Tibial artery (tissue), 4 donors: ENCODE measurements at regions not wholly inside any gene's neighbourhood (a gene's known extent, or its start where the extent isn't known, plus 50 kb on each side); places are given as distances from the start of the nearest gene placed in this dataset.

ENCODE experiments used
- DNase-seq, 2 donors: peaks; one replicate each; pipeline ENCODE4 v3.0.0-alpha.2; 2019
- H3K27ac ChIP-seq, 2 donors: fragments of 200-600 bp; sonication (generic) in 1 of 2; 1 replicate in 1 of 2; 2 replicates in 1 of 2; pipeline ENCODE4 v1.5.1; 2018 to 2019; ENCODE audit warnings: mild to moderate bottlenecking in 1 of 2
- H3K27me3 ChIP-seq, 2 donors: fragments of 200-600 bp; sonication (generic) in 1 of 2; one replicate each; pipeline versions ENCODE4 v1.5.1 to v1.6.0; 2016 to 2019
- H3K36me3 ChIP-seq, 3 donors: fragments of 200-600 bp; sonication (generic) in 2 of 3; one replicate each; pipeline ENCODE4 v1.5.1; 2016 to 2019; ENCODE audit warnings: mild to moderate bottlenecking in 2 of 3
- H3K4me1 ChIP-seq, 4 donors: fragments of 200-600 bp; sonication (generic) in 2 of 4; 1 replicate in 3 of 4; 2 replicates in 1 of 4; pipeline ENCODE4 v1.5.1; 2016 to 2019
- H3K4me3 ChIP-seq, 2 donors: fragments of 200-600 bp; sonication (generic) in 1 of 2; 1 replicate in 1 of 2; 2 replicates in 1 of 2; pipeline ENCODE4 v1.5.1; 2018 to 2019; ENCODE audit warnings: mild to moderate bottlenecking in 2 of 2
- H3K9me3 ChIP-seq, 3 donors: fragments of 200-600 bp; sonication (generic) in 1 of 3; one replicate each; pipeline ENCODE4 v1.5.1; 2016 to 2019
- intact Hi-C: fragments of 100-400 bp; cut with DNase I; formaldehyde crosslinking; loops from one replicate; pipeline ENCODE4 v1.15.0; 2023; ENCODE audit warnings: low total_unique reads
- TF ChIP-seq, protein P1 (sequence below), 2 experiments: fragments of 200-600 bp in 1 of 2; fragments of 450-650 bp in 1 of 2; IDR thresholded peaks; one replicate each; pipeline ENCODE4 v1.5.1; 2017 to 2019; ENCODE audit warnings: antibody characterized with exemption in 2 of 2, mild to moderate bottlenecking in 1 of 2, moderate library complexity in 1 of 2

DNA sequence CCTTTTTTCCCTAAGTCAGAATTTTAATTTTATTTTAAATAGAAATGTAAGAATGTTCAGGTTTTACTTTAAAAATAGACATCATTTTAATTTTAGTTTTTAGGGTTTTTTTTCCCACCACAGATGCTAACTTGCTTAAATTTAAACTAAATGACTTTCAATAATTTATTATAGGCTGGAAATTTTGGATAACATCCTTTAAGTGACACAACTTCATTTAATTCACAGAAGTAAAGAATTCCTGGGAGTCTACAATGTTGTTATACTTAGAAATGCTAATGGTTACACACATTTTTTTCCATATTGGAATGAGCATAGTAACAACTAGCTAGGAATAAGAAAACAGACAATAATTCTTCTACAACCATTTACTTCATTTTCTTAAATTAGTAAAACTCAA, 90.5 kb upstream of the PDE10A start:
- TF ChIP-seq, protein P1, sequence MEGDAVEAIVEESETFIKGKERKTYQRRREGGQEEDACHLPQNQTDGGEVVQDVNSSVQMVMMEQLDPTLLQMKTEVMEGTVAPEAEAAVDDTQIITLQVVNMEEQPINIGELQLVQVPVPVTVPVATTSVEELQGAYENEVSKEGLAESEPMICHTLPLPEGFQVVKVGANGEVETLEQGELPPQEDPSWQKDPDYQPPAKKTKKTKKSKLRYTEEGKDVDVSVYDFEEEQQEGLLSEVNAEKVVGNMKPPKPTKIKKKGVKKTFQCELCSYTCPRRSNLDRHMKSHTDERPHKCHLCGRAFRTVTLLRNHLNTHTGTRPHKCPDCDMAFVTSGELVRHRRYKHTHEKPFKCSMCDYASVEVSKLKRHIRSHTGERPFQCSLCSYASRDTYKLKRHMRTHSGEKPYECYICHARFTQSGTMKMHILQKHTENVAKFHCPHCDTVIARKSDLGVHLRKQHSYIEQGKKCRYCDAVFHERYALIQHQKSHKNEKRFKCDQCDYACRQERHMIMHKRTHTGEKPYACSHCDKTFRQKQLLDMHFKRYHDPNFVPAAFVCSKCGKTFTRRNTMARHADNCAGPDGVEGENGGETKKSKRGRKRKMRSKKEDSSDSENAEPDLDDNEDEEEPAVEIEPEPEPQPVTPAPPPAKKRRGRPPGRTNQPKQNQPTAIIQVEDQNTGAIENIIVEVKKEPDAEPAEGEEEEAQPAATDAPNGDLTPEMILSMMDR (IDR thresholded peaks at IDR 0.05) = no peak
- Histone ChIP-seq H3K4me1 (no peaks in the 10 kb centered on the region), H3K9me3 (no peaks in the 10 kb centered on the region), H3K27ac (no peak overlapping the region), H3K4me3 (no peak overlapping the region), H3K36me3 (no peaks in the 10 kb centered on the region), H3K27me3 (no peaks in the 10 kb centered on the region)
- DNase-seq = no peak
- intact Hi-C loops = no loop called here

DNA sequence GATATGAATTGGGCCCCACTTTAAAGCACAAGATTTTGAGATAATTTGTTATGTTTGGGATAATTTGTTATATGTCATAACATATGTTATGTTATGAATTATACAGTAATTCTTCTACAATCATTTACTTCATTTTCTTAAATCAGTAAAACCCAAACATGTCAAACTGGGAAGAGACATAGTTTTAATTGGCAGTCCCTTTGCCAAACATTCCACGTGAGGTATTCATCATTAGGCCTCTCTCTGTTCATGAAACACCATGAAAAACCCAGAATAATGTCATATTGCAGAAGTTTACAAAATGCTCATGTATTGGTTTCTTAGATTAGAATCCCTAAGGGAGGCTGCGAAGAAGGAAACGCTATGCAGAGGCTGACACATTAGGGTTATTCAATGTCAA, 89.4 kb upstream of the PDE10A start:
- Histone ChIP-seq H3K27ac (no peak overlapping the region), H3K36me3 (no peaks in the 10 kb centered on the region), H3K4me3 (no peak overlapping the region), H3K9me3 (no peaks in the 10 kb centered on the region), H3K27me3 (no peaks in the 10 kb centered on the region), H3K4me1 (no peaks in the 10 kb centered on the region)
- TF ChIP-seq, protein P1 (IDR thresholded peaks at IDR 0.05) = no peak
- no peak for DNase-seq
- intact Hi-C loops = no loop called here

DNA sequence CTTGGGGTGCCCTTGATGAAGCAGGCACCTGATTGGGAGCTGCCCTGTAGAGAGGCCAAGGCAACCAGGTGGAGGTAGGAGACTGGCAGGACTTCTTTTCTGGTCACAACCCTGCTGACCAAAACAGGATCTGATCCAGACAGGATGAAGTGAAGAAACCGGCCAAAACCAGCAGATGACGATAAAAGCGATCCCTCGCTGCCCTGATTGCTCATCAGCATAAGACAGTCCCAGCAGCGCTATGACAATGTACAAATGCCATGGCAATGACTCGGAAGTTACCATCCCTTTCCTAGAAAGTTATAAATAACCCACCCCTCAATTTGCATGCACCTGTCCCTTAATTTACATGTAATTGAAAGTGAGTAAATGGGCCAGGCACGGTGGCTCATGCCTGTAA, 88.4 kb upstream of the PDE10A start:
- no peak for DNase-seq
- H3K4me1 ChIP-seq = no peaks in the 10 kb centered on the region
- no peaks in the 10 kb centered on the region for H3K36me3 ChIP-seq
- H3K4me3 ChIP-seq = no peak overlapping the region
- no peak overlapping the region for H3K27ac ChIP-seq
- intact Hi-C loops = no loop called here
- no peaks in the 10 kb centered on the region for H3K9me3 ChIP-seq
- H3K27me3 ChIP-seq = no peaks in the 10 kb centered on the region
- TF ChIP-seq, protein P1 (IDR thresholded peaks at IDR 0.05) = no peak

DNA sequence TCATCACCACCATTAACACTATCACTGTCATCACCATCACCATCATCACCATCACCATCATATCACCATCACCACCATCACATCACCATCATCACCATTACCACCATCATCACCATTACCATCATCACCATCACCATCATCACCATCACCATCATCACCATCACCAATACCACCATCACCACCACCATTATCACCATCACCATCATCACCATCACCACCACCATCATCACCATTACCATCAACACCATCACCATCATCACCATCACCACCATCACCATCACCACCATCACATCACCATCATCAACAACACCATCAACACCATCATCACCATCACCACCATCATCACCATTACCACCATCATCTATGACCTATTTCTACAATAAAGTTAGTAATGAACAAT, 86.1 kb upstream of the PDE10A start:
- Histone ChIP-seq H3K36me3 (no peaks in the 10 kb centered on the region), H3K27ac (no peak overlapping the region), H3K27me3 (no peaks in the 10 kb centered on the region), H3K4me3 (no peak overlapping the region), H3K9me3 (no peaks in the 10 kb centered on the region), H3K4me1 (no peaks in the 10 kb centered on the region)
- intact Hi-C loops = loop anchor here (5.0 kb wide), 1 partner anchor 1672 kb away; no protein-coding TSS in a partner anchor
- no peak for DNase-seq
- TF ChIP-seq, protein P1 (IDR thresholded peaks at IDR 0.05) = no peak

DNA sequence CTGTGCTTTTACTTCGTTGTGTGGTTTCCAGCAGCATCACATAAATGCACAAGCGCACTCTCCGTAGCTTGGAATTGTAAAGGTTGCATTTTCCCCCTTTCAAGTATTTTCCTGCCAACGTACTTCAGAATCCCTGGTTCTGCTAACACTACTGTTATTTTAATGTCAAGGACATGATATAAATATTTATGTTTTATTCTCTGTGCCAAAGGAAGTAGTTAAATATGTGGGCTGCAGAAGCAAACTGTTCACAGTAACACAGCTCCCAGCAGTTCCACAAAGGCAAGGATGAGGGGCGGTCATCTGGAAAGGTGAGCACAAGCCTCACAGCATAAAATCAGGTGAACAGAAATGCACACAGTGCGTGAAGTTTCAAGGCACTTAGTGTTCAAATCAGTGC, 85.3 kb upstream of the PDE10A start:
- no peaks in the 10 kb centered on the region for H3K36me3 ChIP-seq
- TF ChIP-seq, protein P1 (IDR thresholded peaks at IDR 0.05) = no peak
- no peaks in the 10 kb centered on the region for H3K4me1 ChIP-seq
- intact Hi-C loops = loop anchor here (5.0 kb wide), 1 partner anchor 1671 kb away; no protein-coding TSS in a partner anchor
- H3K27ac ChIP-seq = no peak overlapping the region
- H3K27me3 ChIP-seq = no peaks in the 10 kb centered on the region
- H3K9me3 ChIP-seq = no peaks in the 10 kb centered on the region
- H3K4me3 ChIP-seq = no peak overlapping the region
- no peak for DNase-seq

DNA sequence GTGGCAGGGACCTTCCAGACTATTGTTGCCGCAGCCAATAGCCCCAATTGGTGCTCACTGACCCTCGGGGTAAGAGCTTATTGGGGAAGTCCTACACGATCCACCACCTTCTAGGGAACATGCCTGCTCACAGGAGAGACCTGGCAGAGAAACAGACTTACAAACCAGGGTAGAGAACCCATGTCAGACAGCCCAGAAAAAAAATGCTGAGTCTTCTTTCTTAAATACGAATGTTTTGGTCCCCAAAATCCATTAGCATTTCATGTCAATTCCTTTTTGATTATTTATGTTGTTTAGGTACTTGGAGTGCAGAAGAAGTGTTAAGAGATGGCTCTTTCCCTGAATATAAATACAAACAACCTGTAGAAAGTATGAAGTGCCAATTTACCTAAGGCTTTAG, 84.9 kb upstream of the PDE10A start:
- Histone ChIP-seq H3K27me3 (no peaks in the 10 kb centered on the region), H3K36me3 (no peaks in the 10 kb centered on the region), H3K9me3 (no peaks in the 10 kb centered on the region), H3K4me1 (no peaks in the 10 kb centered on the region), H3K4me3 (no peak overlapping the region), H3K27ac (no peak overlapping the region)
- TF ChIP-seq, protein P1 (IDR thresholded peaks at IDR 0.05) = no peak
- intact Hi-C loops = loop anchor here (5.0 kb wide), 1 partner anchor 1671 kb away; no protein-coding TSS in a partner anchor
- DNase-seq = no peak
